ENCODE measurements at regions not wholly inside any gene's neighbourhood (a gene's known extent, or its start where the extent isn't known, plus 50 kb on each side); places are given as distances from the start of the nearest gene placed in this dataset.

DNA sequence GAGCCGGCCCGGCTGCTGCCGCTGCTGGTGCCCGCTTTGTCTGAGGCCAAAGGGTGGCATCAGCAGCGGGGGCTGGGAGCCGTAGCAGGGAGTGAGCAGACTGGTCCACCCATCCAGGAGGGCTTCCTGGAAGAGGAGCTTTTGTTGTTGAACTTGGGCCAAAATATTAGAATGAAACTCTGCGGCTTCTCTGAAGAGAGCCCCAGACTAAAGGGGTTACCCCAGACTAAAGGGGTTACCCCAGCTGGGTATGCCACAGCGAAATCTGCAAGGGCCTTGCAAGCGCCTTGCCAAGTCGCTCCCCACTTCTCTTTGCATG is 154.7 kb upstream of the ZMIZ1 start:
- DNase-seq (ENCODE audit: low read depth in 3 of 3) = no peak

DNA sequence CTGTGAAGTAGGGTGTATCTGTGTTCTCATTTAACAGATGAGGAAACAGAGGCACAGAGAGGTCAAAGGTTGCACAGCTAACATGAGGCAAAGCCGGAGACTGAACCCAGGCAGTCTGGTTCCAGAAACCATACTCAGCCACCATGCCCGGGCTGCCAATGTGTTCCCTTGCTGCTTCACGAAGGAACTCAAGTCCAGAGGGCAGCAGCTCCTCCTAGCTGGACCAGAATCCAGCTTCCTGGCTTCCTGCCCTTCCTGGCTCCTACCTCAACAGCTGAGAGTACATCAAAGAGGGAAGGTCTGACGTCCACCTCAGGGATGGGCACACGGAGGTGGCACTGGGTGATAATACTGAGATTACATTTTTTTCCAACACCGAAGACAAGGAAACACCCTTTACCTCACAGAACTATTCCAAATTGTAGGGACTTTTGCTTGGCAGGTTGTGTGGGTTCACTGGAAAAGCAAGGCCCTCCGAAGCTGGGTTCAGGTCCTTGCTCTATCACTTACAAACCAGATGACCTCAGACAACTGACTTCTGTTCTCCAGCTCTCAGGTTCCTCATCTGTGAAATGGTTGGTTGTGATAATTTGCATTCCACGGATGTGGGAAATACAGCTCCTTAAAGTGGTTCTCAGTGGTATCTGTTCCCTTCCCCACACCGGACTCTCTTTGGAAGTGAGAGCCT is 154.1 kb upstream of the ZMIZ1 start:
- no peak for DNase-seq (ENCODE audit: low read depth in 3 of 3)

DNA sequence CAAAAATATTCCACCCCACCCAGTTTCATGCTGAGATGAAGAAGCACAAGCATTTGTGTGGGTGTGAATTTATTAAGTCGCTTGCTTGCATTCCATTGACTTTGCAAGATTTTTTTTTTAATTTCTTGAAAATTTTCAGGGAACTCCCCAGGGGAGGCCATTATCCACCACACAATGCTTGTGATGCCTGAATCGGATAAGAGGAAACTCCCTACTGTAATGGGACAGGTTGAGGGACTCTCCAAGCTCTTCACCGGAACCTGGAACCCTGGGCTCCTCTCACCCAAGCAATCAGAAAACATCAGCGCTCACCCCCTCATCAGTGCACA is 153.6 kb upstream of the ZMIZ1 start:
- no peak for DNase-seq (ENCODE audit: low read depth in 3 of 3)

DNA sequence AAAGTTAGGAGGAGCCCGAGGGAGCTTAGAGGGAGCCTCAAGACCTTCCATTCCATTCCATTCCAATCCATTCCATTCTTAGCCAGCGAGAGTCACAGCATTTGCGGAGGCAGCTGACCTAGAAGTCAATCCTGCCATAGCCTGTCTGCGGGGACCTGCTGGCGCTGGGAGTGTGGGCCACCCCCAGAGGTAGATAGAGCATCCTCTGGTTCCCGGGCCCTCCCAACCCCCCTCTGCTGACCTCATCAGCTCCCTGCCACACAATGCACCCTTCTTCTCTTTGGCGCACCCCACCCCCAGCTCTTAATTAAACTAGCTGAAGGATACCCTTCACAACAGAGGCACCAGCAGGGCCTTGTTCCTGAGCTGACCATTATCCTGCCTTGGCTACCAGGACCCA is 152.5 kb upstream of the ZMIZ1 start:
- DNase-seq (ENCODE audit: low read depth in 3 of 3) = no peak

DNA sequence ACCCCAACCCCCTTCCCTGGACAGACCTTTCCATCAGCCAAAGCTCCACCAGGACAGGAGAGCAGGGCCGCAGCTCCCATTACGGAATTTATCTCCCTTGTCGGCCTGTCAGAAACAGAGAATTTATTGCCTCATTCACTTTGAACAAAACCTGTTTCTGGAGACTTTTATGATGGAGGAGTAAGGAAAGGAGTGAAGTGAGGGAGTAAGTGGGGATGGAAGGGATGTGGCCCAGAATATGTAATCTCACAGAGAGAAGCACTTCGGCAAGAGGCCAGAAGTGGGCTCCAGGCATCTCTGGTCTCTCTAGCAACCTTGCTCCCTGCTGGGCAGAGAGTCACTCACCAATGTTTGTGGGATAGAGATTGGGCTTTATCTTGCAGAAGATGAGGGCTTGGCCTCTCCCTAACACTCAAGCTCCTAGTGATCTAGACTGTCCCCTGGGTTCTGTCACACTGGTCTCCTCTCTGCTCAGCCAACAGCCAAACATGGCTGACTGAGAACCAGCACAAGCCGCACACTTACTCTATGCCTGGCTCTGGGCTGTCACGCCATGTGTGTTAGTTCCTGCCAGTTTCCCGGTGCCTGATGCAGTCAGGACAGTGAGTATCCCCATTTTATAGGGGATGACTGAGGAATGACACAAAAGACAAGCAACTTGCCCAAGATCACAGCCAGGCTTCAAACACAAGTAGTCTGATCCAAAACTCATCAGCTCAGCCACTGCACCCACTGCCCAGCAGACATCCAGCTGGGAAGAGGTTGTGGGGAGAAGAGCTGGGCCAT is 149.4 kb upstream of the ZMIZ1 start:
- DNase-seq (ENCODE audit: low read depth in 3 of 3) = no peak

DNA sequence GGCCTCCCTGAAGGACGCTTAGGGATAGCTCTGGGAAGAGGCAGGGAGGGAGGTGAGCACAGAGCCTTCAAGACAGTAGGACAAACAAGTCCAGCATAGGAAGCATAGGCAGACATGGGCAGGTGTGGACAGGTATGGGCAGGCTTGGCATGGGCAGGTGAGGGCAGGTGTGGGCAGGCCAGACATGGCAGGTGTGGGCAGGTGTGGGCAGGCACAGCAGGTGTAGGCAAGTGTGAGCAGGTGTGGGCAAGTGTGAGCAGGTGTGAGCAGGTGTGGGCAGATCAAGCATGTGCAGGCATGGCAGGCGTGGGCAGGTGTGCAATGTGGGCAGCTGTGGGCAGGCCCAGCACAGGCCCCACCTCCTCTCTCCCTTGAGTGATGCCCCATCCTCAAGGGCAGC is 148.8 kb upstream of the ZMIZ1 start:
- DNase-seq (ENCODE audit: low read depth in 3 of 3) = no peak

DNA sequence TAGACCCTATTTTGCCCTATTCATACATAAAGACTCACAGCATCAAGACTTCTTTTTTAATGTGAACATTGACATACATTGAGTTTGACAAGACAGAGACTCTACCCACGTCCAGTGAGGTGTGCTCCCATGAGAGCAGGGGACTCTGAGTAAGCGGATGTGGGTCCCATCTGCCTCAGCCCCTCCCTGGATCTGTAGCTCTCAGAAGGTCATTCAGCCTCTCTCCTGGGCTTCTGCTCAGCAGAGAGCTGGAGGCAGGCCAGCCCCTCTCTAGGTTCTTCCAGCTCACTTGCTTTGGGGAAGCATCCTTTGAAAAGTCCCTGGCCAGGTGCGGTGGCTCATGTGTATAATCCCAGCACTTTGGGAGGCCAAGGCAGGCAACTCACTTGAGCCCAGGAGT is 146.9 kb upstream of the ZMIZ1 start:
- no peak for DNase-seq (ENCODE audit: low read depth in 3 of 3)

DNA sequence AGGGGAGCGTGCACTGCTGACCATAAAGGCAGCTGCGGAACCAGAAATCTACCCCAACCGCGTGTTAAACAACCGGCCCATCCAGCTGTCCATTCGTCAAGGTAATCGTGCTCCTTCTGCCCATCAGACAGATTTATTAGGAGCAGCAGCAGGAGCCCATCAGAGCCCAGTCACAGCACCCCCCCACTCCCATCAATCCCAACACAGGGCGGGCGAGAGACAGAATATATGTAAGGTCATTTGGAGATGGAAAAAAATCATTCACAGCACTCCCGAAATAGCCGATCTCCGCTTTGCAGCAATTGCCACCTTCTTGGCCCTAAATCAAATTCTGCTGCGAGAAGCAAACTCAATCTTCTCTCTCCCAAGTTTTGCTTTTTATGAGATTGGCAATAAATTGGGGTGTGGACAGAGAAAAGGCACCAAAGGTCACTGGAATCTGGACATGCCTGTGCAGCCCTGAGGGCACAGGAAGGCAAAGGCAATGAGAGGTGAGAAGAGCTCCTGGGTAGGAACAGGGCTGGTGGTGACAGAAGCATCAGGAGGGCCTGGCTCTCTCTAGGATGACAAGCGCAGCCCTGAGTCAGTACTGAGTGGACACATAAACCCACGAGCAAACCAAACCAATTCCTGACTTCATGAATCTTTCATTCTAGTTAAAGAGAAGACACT is 145.0 kb upstream of the ZMIZ1 start:
- DNase-seq (ENCODE audit: low read depth in 3 of 3) = no peak

DNA sequence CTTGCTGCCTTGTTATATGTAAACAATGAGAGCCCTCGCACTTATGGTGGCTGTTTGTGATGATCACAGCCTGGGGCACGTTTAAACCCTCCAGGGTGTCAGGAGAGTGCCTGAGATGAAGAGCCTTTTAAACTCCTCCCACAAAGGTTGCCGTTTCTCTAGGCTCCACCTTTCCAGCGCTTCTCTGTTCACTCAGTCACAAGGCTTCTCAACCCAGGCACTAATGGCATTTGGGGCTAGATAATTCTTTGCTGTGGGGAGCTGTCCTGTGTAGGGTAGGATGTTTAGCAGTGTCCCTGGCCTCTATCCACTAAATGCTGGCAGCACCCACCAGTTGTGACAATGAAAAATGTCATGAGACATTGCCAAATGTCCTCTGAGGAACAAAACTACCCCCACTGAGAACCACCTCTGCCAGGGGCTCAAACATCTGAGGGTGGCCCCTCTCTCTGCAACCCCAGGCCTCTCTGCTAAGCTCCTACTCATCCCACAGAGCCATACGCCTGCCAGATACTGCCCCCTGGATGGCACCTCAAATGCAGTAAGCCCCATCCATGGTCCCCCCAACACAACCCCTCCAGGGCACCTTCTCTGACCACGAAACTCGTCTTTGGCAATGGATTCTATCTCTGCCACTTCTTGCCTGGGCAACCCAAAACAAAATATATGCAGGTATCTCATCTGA is 144.3 kb upstream of the ZMIZ1 start:
- DNase-seq (ENCODE audit: low read depth in 3 of 3) = no peak

DNA sequence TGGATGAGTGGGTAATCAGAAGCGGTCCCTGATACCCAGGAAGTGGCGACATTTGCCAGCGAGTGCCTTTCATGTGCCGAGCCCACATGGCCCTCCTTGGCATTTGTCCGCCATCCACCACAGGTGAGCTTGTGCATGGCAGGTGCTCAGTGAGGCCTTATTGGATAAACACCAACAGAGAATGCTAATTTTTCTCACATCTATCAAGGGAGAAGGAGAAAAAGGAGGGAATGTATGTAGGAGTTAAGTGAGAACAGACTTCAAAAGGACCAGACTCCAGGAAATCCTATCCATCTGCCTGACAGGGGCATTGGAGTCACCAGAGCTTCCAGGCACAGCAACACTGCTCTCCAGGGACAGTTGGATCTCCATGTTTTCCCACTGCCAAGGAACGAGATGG is 143.5 kb upstream of the ZMIZ1 start:
- no peak for DNase-seq (ENCODE audit: low read depth in 3 of 3)

DNA sequence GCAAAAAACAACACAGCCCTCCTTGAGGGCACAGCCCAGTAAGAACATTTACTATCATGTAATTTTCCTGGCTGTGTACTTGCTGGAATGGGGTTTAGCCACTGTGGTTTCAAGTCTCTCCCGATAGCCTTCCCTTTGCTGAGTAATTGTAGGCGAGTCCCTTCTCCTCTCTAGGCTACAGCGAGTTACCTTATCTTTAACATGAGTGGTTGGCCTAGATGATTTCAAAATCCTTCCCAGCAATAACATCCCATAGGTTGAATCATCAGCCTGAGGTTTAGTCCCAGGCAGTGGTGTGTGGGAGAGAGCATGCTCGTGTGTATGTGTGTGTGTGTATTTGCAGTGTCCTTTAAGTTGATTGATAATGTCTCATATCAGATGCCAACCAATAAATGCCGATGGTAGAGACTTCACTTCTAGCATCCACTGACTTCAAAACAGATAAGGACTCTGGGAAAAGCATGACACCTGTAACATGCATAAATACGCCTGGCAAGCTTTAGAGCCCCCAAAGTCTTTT is 142.9 kb upstream of the ZMIZ1 start:
- DNase-seq (ENCODE audit: low read depth in 3 of 3) = no peak

DNA sequence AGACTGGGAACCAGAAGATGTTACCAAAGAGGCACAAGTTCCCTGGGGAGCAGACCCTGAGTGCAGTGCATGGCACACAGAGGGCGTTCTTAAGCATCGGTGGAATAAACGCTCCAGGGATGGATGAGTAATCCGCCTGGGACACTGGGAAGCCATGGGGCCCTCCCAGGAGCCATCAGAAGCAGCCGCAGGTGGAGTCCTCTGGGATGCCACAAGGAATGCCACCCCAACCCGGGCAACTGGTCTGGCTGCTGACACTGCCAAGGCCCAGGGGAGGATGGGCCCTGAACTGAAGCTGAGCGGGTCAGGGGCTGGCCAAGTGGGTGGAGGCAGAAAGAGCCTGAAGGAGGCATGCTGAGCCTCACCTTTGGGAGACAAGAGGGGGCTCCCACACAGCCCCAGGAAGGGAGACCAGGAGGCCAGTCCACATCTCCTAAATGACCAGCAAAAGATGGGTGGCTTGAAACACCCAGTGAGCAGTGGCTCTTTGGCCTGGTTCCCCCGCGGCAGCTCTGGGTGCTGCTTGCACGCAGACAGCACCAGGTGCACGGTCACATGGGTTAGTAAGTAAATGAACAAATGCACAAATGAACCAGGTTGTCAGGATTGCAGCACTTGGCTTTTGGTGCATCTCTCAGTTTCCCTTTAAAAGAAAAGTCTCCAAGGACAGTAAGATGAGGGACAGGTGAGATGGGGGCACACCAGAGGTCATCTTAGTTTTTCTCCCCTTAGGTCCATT is 141.3 kb upstream of the ZMIZ1 start:
- no peak for DNase-seq (ENCODE audit: low read depth in 3 of 3)

DNA sequence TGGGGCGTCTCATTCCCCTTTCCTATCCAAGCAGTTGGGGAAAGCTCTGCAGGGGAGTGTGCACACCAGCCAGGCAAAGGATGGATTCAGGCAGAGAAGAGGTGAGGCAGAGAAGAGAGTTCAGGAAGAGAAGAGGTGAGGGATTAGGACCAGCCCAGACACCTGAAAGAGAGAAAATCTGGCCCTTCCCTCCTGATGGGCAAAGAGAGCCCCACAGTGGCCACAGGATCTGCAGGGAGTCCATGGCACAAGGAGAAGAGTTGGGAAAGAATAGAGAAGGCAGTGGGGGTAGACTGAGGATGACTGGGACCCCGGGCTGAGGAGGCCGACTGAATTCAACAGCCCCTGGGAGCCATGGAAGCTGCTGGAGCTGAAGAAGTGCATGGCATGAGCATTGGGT is 140.4 kb upstream of the ZMIZ1 start:
- DNase-seq (ENCODE audit: low read depth in 3 of 3) = no peak

DNA sequence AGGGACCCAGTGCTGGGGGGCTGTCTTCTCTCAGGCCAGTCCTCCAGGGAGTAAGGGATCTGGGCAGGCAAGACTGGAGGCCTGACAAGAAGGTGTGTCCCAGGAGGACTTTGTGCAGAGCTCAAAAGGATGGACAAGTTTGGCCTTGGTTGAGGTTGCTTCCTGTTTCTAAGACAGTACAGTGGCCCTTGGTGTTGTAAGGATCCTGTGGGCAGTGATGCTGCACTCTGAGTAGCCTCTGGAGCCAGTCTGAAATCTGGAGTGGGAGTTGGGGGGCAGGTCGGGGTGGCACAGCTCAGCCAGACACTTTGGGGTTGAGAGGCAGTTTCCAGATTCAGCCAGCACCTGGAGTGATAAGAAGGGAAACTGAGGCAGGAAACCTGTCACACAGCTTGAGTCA is 139.2 kb upstream of the ZMIZ1 start:
- no peak for DNase-seq (ENCODE audit: low read depth in 3 of 3)

DNA sequence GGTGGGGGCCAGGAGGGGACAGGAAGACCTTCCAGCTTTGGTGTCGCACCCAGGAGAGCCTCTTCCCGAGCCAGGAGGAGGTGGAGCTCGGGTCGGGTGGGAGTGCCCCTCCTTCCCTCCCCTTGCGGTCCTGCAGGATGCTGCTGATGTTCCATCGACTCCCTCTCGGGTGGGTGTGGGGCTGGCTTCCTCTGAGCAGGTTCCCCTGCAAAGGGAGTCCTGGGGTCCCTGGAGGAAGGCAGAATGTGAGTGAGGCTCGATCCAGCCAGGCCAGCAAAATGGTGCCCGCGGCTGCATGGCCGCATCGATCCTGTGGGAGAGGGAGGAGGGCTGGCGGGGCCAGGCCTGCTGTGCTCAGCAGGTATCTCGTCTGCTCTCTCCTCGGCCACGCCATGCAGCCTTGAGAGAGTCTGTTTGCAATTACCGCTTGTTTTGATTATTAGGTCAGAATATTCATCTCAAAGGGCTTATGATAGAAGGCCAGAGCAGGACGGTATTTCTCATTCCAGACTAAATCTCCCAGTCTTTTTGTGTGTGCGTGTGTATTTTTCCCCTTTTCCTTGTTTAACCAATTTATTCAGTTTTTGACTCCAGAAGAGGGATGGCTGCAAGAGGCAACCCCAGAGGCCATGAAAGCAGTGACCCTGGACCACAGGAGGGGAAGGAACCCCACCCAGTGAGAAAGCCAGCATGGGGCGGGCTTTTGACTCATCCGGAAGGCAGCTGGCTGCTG is 137.3 kb upstream of the ZMIZ1 start:
- no peak for DNase-seq (ENCODE audit: low read depth in 3 of 3)

DNA sequence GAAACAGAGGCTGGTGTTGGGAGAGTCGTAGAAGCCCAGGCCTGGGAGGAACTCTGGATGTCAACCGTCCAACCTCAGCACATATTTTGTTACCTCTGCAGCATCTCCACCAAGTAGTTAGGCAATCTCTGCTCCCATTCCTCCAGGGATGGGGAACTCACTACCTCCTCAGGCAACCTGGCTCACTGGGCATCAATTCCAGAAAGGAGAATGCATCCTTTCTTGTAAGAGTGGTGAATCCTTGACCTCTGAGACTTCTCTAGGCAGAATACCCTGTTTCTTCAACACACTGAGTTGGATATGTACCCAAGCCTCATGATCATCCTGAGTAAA is 136.7 kb upstream of the ZMIZ1 start:
- DNase-seq (ENCODE audit: low read depth in 3 of 3) = no peak

DNA sequence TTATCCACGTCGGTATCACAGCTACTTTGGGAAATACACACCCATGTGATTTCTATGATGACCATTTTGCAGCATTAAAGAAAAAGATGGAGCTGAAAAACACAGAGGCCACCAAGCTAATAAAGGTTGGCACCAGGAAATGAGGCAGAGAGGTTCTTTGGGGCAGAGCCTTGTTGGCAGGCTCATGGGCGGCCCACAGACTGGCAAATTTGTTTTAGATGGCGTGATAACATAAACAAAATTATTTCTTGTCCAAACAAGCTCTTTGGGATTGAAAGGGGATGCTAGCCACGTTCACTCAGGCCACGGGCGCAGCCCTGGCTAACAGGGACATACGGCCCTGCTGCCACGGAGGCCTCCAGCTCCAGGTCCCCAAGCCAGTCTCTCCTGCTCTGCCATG is 135.9 kb upstream of the ZMIZ1 start:
- no peak for DNase-seq (ENCODE audit: low read depth in 3 of 3)

DNA sequence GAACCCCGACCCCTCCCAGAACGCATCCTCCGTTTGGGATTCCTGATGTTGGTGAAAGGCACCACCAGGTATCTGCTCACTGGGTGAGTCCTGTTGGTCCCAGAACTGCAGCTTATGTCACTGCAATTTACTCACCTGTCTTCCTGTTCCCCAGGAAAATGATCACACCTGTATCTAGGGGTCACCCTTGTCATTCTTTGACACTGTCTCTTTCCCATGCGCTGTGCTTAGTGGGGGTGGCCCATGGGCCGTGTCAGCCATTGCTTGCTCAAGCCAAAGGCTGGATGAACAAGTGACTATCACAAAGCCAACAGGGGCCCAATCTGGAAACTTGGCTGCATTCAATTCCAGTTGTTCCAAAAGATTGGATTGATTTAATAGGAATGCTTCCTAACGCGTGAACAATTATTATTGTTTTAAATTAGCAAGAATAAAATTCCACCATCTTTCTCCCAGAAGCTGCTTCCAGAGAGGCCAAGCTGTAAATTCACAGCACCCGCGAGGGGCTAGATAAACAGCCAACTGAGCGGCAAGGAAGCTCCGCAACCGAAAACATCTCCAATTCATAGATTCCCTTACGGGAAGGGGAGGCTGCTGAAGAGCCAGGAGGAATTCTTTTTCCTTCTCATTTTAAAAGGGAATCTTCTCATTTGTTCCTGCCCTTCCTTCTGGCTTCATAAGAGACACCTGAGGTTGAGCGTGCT is 134.8 kb upstream of the ZMIZ1 start:
- no peak for DNase-seq (ENCODE audit: low read depth in 3 of 3)

DNA sequence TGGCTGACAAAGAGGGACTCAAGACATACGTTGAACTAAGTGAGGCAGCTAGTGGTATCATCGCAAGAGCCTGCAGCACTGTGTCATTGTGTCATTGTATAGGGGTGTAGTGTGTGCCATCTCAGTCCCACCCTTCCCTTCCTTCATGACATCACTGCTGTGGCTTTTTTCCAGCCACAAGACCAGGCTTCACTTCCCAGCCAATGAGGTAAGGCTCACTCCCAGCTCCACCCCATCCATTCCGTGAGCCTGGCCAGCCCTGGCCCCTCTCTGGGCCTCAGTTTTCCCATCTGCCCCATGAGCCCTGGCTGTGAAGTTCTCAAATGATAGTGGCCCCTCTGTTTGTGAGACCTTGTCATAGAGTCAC is 134.3 kb upstream of the ZMIZ1 start:
- no peak for DNase-seq (ENCODE audit: low read depth in 3 of 3)

DNA sequence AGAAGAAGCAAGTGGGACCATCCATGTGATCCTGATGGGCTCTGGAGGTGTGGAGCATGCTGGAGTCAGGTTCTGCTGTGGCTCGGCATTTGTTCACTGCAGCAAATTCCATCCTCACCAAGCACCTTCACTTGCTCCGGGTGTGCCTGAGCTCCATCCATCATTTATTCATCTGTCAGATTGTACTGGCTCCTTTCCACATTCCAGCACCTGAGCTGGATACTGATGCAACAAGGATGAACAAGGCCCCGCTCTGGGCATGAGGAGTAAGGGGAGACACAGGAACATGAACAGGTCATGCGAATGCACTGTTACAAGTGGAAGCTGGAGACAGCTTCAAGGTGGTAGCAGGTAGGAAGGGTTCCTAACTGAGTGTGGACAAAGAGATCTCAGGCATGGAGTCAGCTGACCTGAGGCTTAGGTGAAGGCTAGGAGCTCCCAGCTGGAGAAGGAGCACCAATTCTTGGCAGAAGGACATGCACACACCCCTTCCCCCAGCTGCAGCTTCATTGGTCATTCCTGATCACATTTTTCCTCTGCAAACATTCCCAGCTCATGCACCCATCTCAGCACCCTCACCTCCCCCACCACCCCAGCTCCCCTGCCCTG is 133.7 kb upstream of the ZMIZ1 start:
- no peak for DNase-seq (ENCODE audit: low read depth in 3 of 3)
